MM.1S (cell line): ENCODE measurements at regions not wholly inside any gene's neighbourhood (a gene's known extent, or its start where the extent isn't known, plus 50 kb on each side); places are given as distances from the start of the nearest gene placed in this dataset.

Source experiments
- CTCF ChIP-seq: fragments of 300-600 bp; sonication (generic); IDR thresholded peaks from 2 replicates; pipeline ENCODE4 v1.5.1; 2016; ENCODE audit warnings: antibody characterized with exemption, low read length, mixed read lengths
- EZH2 ChIP-seq: fragments of 300-600 bp; sonication (generic); optimal IDR thresholded peaks from 2 replicates; pipeline ENCODE3; 2017; ENCODE audit warnings: low read depth, mild to moderate bottlenecking, antibody characterized with exemption, low read length, mixed read lengths

GRCh38 chr1:184228558-184228957, 158.3 kb upstream of the C1orf21 start:
- TF ChIP-seq CTCF: no peak
- TF ChIP-seq EZH2: no peak
